H1 (cell line): ENCODE measurements at regions not wholly inside any gene's neighbourhood (a gene's known extent, or its start where the extent isn't known, plus 50 kb on each side); places are given as distances from the start of the nearest gene placed in this dataset.

Source experiments
- TF ChIP-seq, protein P1 (sequence below), 3 experiments: IDR thresholded peaks; 1 replicate in 2 of 3; 2 replicates in 1 of 3; pipeline versions ENCODE4 v1.5.1 to v1.6.1; 2011; ENCODE audit warnings: low read length in 3 of 3, mild to moderate bottlenecking in 3 of 3, inconsistent platforms in 2 of 3, low read depth in 1 of 3, moderate library complexity in 1 of 3; ENCODE audit not compliant: insufficient read depth in 1 of 3; ENCODE audit errors: control extremely low read depth in 1 of 3

- TF ChIP-seq, protein P1, sequence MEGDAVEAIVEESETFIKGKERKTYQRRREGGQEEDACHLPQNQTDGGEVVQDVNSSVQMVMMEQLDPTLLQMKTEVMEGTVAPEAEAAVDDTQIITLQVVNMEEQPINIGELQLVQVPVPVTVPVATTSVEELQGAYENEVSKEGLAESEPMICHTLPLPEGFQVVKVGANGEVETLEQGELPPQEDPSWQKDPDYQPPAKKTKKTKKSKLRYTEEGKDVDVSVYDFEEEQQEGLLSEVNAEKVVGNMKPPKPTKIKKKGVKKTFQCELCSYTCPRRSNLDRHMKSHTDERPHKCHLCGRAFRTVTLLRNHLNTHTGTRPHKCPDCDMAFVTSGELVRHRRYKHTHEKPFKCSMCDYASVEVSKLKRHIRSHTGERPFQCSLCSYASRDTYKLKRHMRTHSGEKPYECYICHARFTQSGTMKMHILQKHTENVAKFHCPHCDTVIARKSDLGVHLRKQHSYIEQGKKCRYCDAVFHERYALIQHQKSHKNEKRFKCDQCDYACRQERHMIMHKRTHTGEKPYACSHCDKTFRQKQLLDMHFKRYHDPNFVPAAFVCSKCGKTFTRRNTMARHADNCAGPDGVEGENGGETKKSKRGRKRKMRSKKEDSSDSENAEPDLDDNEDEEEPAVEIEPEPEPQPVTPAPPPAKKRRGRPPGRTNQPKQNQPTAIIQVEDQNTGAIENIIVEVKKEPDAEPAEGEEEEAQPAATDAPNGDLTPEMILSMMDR (IDR thresholded peaks at IDR 0.05; ENCODE audit: control extremely low read depth in 1 of 3, insufficient read depth in 1 of 3, low read depth in 1 of 3, low read length in 3 of 3): no peak
- TF ChIP-seq, all 59 proteins: peak for 0
These were observed 1115.6 kb upstream of the CNTN5 start (continued) for GRCh38 chr11:97905101-97905500.
